ENCODE measurements at regions not wholly inside any gene's neighbourhood (a gene's known extent, or its start where the extent isn't known, plus 50 kb on each side); places are given as distances from the start of the nearest gene placed in this dataset.
A peak's percentile ranks its signal among the peaks of the same experiment; 100 is the strongest.

GRCh38 chr2:58876126-58876525 is 635.0 kb upstream of the FANCL start:
- H3K4me3 Mint-ChIP-seq = no peak overlapping the region
- H3K4me1 Mint-ChIP-seq = no peaks in the 10 kb centered on the region
- no peaks in the 10 kb centered on the region for H3K9me3 Mint-ChIP-seq
- DNase-seq = no peak
- H3K27me3 Mint-ChIP-seq = no peaks in the 10 kb centered on the region
- no peak overlapping the region for H3K27ac Mint-ChIP-seq
- no peak for ATAC-seq
- H3K36me3 Mint-ChIP-seq (ENCODE audit: low read depth) = no peaks in the 10 kb centered on the region

- H3K27ac Mint-ChIP-seq = no peak overlapping the region
- no peaks in the 10 kb centered on the region for H3K27me3 Mint-ChIP-seq
- no peak overlapping the region for H3K4me3 Mint-ChIP-seq
- DNase-seq = no peak
- ATAC-seq = no peak
- no peaks in the 10 kb centered on the region for H3K36me3 Mint-ChIP-seq (ENCODE audit: low read depth)
- H3K9me3 Mint-ChIP-seq = no peaks in the 10 kb centered on the region
- no peaks in the 10 kb centered on the region for H3K4me1 Mint-ChIP-seq
Observed at GRCh38 chr2:58875436-58875835, 634.3 kb upstream of the FANCL start.

- no peak for ATAC-seq
- DNase-seq = no peak
- H3K36me3 Mint-ChIP-seq (ENCODE audit: low read depth) = no peaks in the 10 kb centered on the region
- H3K4me3 Mint-ChIP-seq = no peak overlapping the region
- H3K9me3 Mint-ChIP-seq = no peaks in the 10 kb centered on the region
- no peaks in the 10 kb centered on the region for H3K27me3 Mint-ChIP-seq
- no peak overlapping the region for H3K27ac Mint-ChIP-seq
- no peaks in the 10 kb centered on the region for H3K4me1 Mint-ChIP-seq
Observed at GRCh38 chr2:58871469-58872142, 630.5 kb upstream of the FANCL start.

- ATAC-seq (no peak), DNase-seq (no peak)
- Mint-ChIP-seq H3K27ac (no peak overlapping the region), H3K4me1 (peaks cover 6% of the 10 kb centered on the region), H3K27me3 (no peaks in the 10 kb centered on the region), H3K36me3 (ENCODE audit: low read depth) (no peaks in the 10 kb centered on the region), H3K4me3 (no peak overlapping the region), H3K9me3 (no peaks in the 10 kb centered on the region)
Observed at GRCh38 chr2:58870704-58871103, 629.6 kb upstream of the FANCL start.

- DNase-seq (no peak), ATAC-seq (no peak)
- Mint-ChIP-seq H3K4me3 (no peak overlapping the region), H3K36me3 (ENCODE audit: low read depth) (no peaks in the 10 kb centered on the region), H3K27ac (no peak overlapping the region), H3K4me1 (peaks cover 6% of the 10 kb centered on the region), H3K27me3 (no peaks in the 10 kb centered on the region), H3K9me3 (peaks cover 1% of the 10 kb centered on the region)
Observed at GRCh38 chr2:58866946-58867345, 625.8 kb upstream of the FANCL start.

GRCh38 chr2:58866527-58866926 is 625.4 kb upstream of the FANCL start:
- Mint-ChIP-seq H3K4me1 (peaks cover 6% of the 10 kb centered on the region), H3K27ac (no peak overlapping the region), H3K9me3 (peaks cover 4% of the 10 kb centered on the region), H3K4me3 (no peak overlapping the region), H3K27me3 (no peaks in the 10 kb centered on the region), H3K36me3 (ENCODE audit: low read depth) (no peaks in the 10 kb centered on the region)
- ATAC-seq (no peak), DNase-seq (no peak)

GRCh38 chr2:58866040-58866439 is 624.9 kb upstream of the FANCL start:
- peaks cover 4% of the 10 kb centered on the region for H3K9me3 Mint-ChIP-seq
- H3K27ac Mint-ChIP-seq = no peak overlapping the region
- H3K27me3 Mint-ChIP-seq = no peaks in the 10 kb centered on the region
- no peak overlapping the region for H3K4me3 Mint-ChIP-seq
- peak; percentile 57 for ATAC-seq
- no peaks in the 10 kb centered on the region for H3K36me3 Mint-ChIP-seq (ENCODE audit: low read depth)
- peaks cover 6% of the 10 kb centered on the region for H3K4me1 Mint-ChIP-seq
- DNase-seq = no peak

GRCh38 chr2:58865436-58865835 is 624.3 kb upstream of the FANCL start:
- H3K27ac Mint-ChIP-seq = no peak overlapping the region
- no peak overlapping the region for H3K4me3 Mint-ChIP-seq

GRCh38 chr2:58862244-58862643 is 621.1 kb upstream of the FANCL start:
- no peak for DNase-seq
- Mint-ChIP-seq H3K27ac (no peak overlapping the region), H3K4me3 (no peak overlapping the region), H3K9me3 (peaks cover 11% of the 10 kb centered on the region), H3K4me1 (peaks cover 6% of the 10 kb centered on the region), H3K36me3 (ENCODE audit: low read depth) (no peaks in the 10 kb centered on the region), H3K27me3 (no peaks in the 10 kb centered on the region)
- peak; percentile 16 for ATAC-seq

More at GRCh38 chr2:58865436-58865835, 624.3 kb upstream of the FANCL start:
- peak; percentile 11 for ATAC-seq
- H3K4me1 Mint-ChIP-seq = peaks cover 6% of the 10 kb centered on the region
- H3K36me3 Mint-ChIP-seq (ENCODE audit: low read depth) = no peaks in the 10 kb centered on the region
- DNase-seq = no peak
- H3K9me3 Mint-ChIP-seq = peaks cover 4% of the 10 kb centered on the region
- no peaks in the 10 kb centered on the region for H3K27me3 Mint-ChIP-seq

- Mint-ChIP-seq H3K9me3 (peaks cover 15% of the 10 kb centered on the region), H3K36me3 (ENCODE audit: low read depth) (no peaks in the 10 kb centered on the region)
- ATAC-seq = no peak
Observed at GRCh38 chr2:58860586-58860985, 619.5 kb upstream of the FANCL start.

GRCh38 chr2:58856100-58856499 is 615.0 kb upstream of the FANCL start:
- Mint-ChIP-seq H3K36me3 (ENCODE audit: low read depth) (no peaks in the 10 kb centered on the region), H3K4me1 (no peaks in the 10 kb centered on the region), H3K27ac (no peak overlapping the region), H3K27me3 (no peaks in the 10 kb centered on the region), H3K9me3 (peaks cover 10% of the 10 kb centered on the region), H3K4me3 (no peak overlapping the region)
- ATAC-seq (no peak), DNase-seq (no peak)

More at GRCh38 chr2:58860586-58860985, 619.5 kb upstream of the FANCL start:
- no peak for DNase-seq
- Mint-ChIP-seq H3K4me3 (no peak overlapping the region), H3K4me1 (no peaks in the 10 kb centered on the region), H3K27me3 (no peaks in the 10 kb centered on the region), H3K27ac (no peak overlapping the region)

GRCh38 chr2:58853420-58853819 is 612.3 kb upstream of the FANCL start:
- Mint-ChIP-seq H3K27me3 (no peaks in the 10 kb centered on the region), H3K9me3 (peaks cover 3% of the 10 kb centered on the region), H3K27ac (no peak overlapping the region), H3K4me1 (no peaks in the 10 kb centered on the region), H3K4me3 (no peak overlapping the region), H3K36me3 (ENCODE audit: low read depth) (no peaks in the 10 kb centered on the region)
- DNase-seq (no peak), ATAC-seq (no peak)

- Mint-ChIP-seq H3K27me3 (no peaks in the 10 kb centered on the region), H3K4me1 (no peaks in the 10 kb centered on the region), H3K9me3 (peaks cover 3% of the 10 kb centered on the region), H3K36me3 (ENCODE audit: low read depth) (no peaks in the 10 kb centered on the region), H3K4me3 (no peak overlapping the region), H3K27ac (no peak overlapping the region)
- DNase-seq (no peak), ATAC-seq (no peak)
Observed at GRCh38 chr2:58852905-58853304, 611.8 kb upstream of the FANCL start.

- ATAC-seq = no peak
- H3K27ac Mint-ChIP-seq = no peak overlapping the region
- peaks cover 3% of the 10 kb centered on the region for H3K9me3 Mint-ChIP-seq
- DNase-seq = no peak
- no peak overlapping the region for H3K4me3 Mint-ChIP-seq
- H3K36me3 Mint-ChIP-seq (ENCODE audit: low read depth) = no peaks in the 10 kb centered on the region
- H3K4me1 Mint-ChIP-seq = no peaks in the 10 kb centered on the region
- H3K27me3 Mint-ChIP-seq = no peaks in the 10 kb centered on the region
Observed at GRCh38 chr2:58852243-58852642, 611.1 kb upstream of the FANCL start.

- Mint-ChIP-seq H3K27me3 (no peaks in the 10 kb centered on the region), H3K9me3 (no peaks in the 10 kb centered on the region), H3K4me3 (no peak overlapping the region), H3K4me1 (no peaks in the 10 kb centered on the region), H3K36me3 (ENCODE audit: low read depth) (no peaks in the 10 kb centered on the region), H3K27ac (no peak overlapping the region)
- DNase-seq (no peak), ATAC-seq (no peak)
Observed at GRCh38 chr2:58851598-58851997, 610.5 kb upstream of the FANCL start.

GRCh38 chr2:58845011-58845410 is 603.9 kb upstream of the FANCL start:
- ATAC-seq = no peak
- Mint-ChIP-seq H3K9me3 (no peaks in the 10 kb centered on the region), H3K36me3 (ENCODE audit: low read depth) (no peaks in the 10 kb centered on the region), H3K4me3 (no peak overlapping the region), H3K4me1 (no peaks in the 10 kb centered on the region), H3K27ac (no peak overlapping the region), H3K27me3 (no peaks in the 10 kb centered on the region)
- DNase-seq = no peak

All from activated naive CD8-positive, alpha-beta T cell treated with anti-CD3 and anti-CD28 coated beads, Interleukin-2, amount 50 U/mL, for 24 hours (primary cell).